ENCODE measurements at regions not wholly inside any gene's neighbourhood (a gene's known extent, or its start where the extent isn't known, plus 50 kb on each side); places are given as distances from the start of the nearest gene placed in this dataset.

- no peaks in the 10 kb centered on the region; the same call in 1 of the 2 replicates for H3K9me3 ChIP-seq (ENCODE audit: control insufficient read depth, insufficient read depth, low read depth, low read length)
- H3K27ac ChIP-seq (ENCODE audit: extremely low read depth, low read depth, low read length), result no peak overlapping the region
- ChIA-PET POLR2A (no interaction called here), CTCF (interaction anchor here (0.6 to 0.7 kb wide), 2 partner anchors 12 to 727 kb away, joined by 4 read pairs; no protein-coding TSS in a partner anchor)
- no peaks in the 10 kb centered on the region for H3K36me3 ChIP-seq (ENCODE audit: control insufficient read depth in 2 of 2, insufficient read depth in 1 of 2, low read length in 2 of 2)
- TF ChIP-seq ZNF768 (tag by site-specific recombination; IDR thresholded peaks at IDR 0.05), result no peak
- no peak for TF ChIP-seq ZBTB7A (tag by site-specific recombination; IDR thresholded peaks at IDR 0.05; ENCODE audit: low read depth)
- no peaks in the 10 kb centered on the region for H3K4me1 ChIP-seq (ENCODE audit: control insufficient read depth, insufficient read depth, low read length)
- H3K4me3 ChIP-seq (ENCODE audit: low read depth, low read length), result no peak overlapping the region
Measured at GRCh38 chrX:116342903-116343302, 93.5 kb upstream of the SLC6A14 start.

- ChIA-PET POLR2A (no interaction called here), CTCF (no interaction called here)
- no peaks in the 10 kb centered on the region for H3K9me3 ChIP-seq (ENCODE audit: control insufficient read depth, insufficient read depth, low read depth, low read length)
- H3K4me3 ChIP-seq (ENCODE audit: low read depth, low read length), result no peak overlapping the region
- no peaks in the 10 kb centered on the region for H3K36me3 ChIP-seq (ENCODE audit: control insufficient read depth in 2 of 2, insufficient read depth in 1 of 2, low read length in 2 of 2)
- no peak overlapping the region for H3K27ac ChIP-seq (ENCODE audit: extremely low read depth, low read depth, low read length)
- H3K4me1 ChIP-seq (ENCODE audit: control insufficient read depth, insufficient read depth, low read length), result no peaks in the 10 kb centered on the region
- no peak for TF ChIP-seq MEIS1 (CRISPR knock-in tag; IDR thresholded peaks at IDR 0.05; ENCODE audit: borderline replicate concordance)
- TF ChIP-seq ZBTB48 (tag by site-specific recombination; IDR thresholded peaks at IDR 0.05), result no peak
- no peak for TF ChIP-seq ZFP3 (tag by site-specific recombination; IDR thresholded peaks at IDR 0.05; ENCODE audit: low read depth)
- no peak for TF ChIP-seq ZBTB17 (tag by site-specific recombination; IDR thresholded peaks at IDR 0.05)
- TF ChIP-seq ZNF777 (tag by site-specific recombination; IDR thresholded peaks at IDR 0.05; ENCODE audit: borderline replicate concordance), result no peak
- TF ChIP-seq SP2 (tag by site-specific recombination; IDR thresholded peaks at IDR 0.05), result no peak
- no peak for TF ChIP-seq PRDM4 (tag by site-specific recombination; IDR thresholded peaks at IDR 0.05)
- TF ChIP-seq, protein P1, sequence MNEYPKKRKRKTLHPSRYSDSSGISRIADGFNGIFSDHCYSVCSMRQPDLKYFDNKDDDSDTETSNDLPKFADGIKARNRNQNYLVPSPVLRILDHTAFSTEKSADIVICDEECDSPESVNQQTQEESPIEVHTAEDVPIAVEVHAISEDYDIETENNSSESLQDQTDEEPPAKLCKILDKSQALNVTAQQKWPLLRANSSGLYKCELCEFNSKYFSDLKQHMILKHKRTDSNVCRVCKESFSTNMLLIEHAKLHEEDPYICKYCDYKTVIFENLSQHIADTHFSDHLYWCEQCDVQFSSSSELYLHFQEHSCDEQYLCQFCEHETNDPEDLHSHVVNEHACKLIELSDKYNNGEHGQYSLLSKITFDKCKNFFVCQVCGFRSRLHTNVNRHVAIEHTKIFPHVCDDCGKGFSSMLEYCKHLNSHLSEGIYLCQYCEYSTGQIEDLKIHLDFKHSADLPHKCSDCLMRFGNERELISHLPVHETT (tag by site-specific recombination; IDR thresholded peaks at IDR 0.05), result no peak
- no peak for TF ChIP-seq WT1 (tag by site-specific recombination; IDR thresholded peaks at IDR 0.05)
- TF ChIP-seq GLIS1 (tag by site-specific recombination; IDR thresholded peaks at IDR 0.05), result no peak
Measured at GRCh38 chrX:116345958-116346357, 90.4 kb upstream of the SLC6A14 start.

DNA sequence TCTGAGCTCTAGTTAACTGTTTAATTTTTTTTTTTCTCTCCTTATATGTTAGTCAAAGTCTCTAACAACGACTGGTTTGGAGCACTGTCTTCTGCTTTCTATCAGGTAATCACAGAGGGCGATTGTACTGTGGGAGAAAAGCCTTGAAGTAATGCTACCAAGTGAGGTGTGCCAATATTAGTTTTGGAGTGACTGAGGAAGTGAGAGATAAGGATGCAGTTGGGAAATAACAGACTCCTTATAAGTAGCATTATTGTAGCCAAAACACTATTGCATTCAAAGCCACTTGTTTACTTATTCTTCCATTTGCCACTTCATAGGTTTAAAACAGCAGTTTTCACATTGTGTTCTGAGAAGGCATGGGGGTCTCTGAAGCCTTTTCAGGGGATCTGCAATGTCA, 79.1 kb upstream of the SLC6A14 start:
- Histone ChIP-seq H3K4me1 (ENCODE audit: control insufficient read depth, insufficient read depth, low read length) (no peaks in the 10 kb centered on the region), H3K9me3 (ENCODE audit: control insufficient read depth, insufficient read depth, low read depth, low read length) (no peaks in the 10 kb centered on the region; the same call in 1 of the 2 replicates), H3K4me3 (ENCODE audit: low read depth, low read length) (no peak overlapping the region), H3K36me3 (ENCODE audit: control insufficient read depth in 2 of 2, insufficient read depth in 1 of 2, low read length in 2 of 2) (no peaks in the 10 kb centered on the region), H3K27ac (ENCODE audit: extremely low read depth, low read depth, low read length) (no peak overlapping the region)
- POLR2A ChIA-PET, result no interaction called here
- CTCF ChIA-PET, result no interaction called here
- TF ChIP-seq ZNF335 (tag by site-specific recombination; conservative IDR thresholded peaks at IDR 0.05) (no peak), ZNF558 (tag by site-specific recombination; IDR thresholded peaks at IDR 0.05) (no peak), MYNN (tag by site-specific recombination; IDR thresholded peaks at IDR 0.05; ENCODE audit: borderline replicate concordance) (no peak), ZNF37A (tag by site-specific recombination; IDR thresholded peaks at IDR 0.05) (no peak), ZNF366 (tag by site-specific recombination; conservative IDR thresholded peaks at IDR 0.05) (no peak), PRDM6 (tag by site-specific recombination; IDR thresholded peaks at IDR 0.05) (no peak), EGR2 (tag by site-specific recombination; IDR thresholded peaks at IDR 0.05; ENCODE audit: low read depth) (no peak), ZNF112 (tag by site-specific recombination; IDR thresholded peaks at IDR 0.05) (no peak), ZNF202 (tag by site-specific recombination; IDR thresholded peaks at IDR 0.05; ENCODE audit: borderline replicate concordance) (no peak), ZNF266 (tag by site-specific recombination; IDR thresholded peaks at IDR 0.05; ENCODE audit: low read depth) (no peak), ZNF600 (tag by site-specific recombination; IDR thresholded peaks at IDR 0.05) (no peak)
- TF ChIP-seq, protein P2, sequence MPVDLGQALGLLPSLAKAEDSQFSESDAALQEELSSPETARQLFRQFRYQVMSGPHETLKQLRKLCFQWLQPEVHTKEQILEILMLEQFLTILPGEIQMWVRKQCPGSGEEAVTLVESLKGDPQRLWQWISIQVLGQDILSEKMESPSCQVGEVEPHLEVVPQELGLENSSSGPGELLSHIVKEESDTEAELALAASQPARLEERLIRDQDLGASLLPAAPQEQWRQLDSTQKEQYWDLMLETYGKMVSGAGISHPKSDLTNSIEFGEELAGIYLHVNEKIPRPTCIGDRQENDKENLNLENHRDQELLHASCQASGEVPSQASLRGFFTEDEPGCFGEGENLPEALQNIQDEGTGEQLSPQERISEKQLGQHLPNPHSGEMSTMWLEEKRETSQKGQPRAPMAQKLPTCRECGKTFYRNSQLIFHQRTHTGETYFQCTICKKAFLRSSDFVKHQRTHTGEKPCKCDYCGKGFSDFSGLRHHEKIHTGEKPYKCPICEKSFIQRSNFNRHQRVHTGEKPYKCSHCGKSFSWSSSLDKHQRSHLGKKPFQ (tag by site-specific recombination; IDR thresholded peaks at IDR 0.05), result no peak
- TF ChIP-seq, protein P3, sequence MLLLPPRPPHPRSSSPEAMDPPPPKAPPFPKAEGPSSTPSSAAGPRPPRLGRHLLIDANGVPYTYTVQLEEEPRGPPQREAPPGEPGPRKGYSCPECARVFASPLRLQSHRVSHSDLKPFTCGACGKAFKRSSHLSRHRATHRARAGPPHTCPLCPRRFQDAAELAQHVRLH (tag by site-specific recombination; IDR thresholded peaks at IDR 0.05), result no peak
